NCI-H1092 treated with DMSO at 0.1 percent for 48 hours (cell line): ENCODE measurements at regions not wholly inside any gene's neighbourhood (a gene's known extent, or its start where the extent isn't known, plus 50 kb on each side); places are given as distances from the start of the nearest gene placed in this dataset.
A peak's percentile ranks its signal among the peaks of the same experiment; 100 is the strongest.

Experiments
- DNase-seq: peaks from one replicate; lab custom pipeline; 2025; lab: John Stamatoyannopoulos, UW

- no peak for DNase-seq
Measured at GRCh38 chr12:118694128-118694775, 287.1 kb upstream of the SRRM4 start.

DNA sequence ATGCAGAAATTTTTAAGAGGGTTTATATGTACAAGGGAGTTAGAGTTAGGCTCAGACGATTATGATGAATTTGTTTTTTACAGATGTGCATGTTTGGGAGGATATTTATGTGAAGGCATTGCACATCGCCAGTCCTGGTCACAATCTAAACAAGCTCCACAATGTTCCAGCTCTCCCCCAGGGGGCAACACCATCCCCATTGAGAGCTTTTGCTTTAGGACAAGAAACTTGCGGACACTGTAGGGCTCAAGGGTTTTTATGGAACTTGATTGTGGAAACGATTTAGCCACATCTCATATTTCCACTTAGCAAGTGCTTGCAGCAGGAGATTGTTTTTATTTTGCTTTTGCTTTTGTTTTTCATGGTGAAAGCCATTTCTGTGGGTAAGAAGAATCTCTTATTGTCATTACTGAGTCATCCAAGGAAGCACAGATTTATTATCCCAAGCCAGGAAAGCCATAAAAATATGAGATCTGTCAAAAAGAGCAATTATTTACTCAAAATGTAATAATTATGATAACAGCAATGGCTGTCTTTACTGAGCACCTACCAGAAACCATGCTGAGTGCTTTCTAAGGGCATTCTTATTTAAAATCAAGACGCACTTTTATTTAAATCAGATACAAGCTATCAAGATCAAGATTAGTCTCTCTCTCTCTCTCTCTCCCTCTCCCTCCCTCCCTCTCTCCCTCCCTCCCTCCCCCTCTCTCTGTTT, 276.7 kb upstream of the SRRM4 start:
- DNase-seq = no peak

GRCh38 chr12:118706437-118706836, 274.9 kb upstream of the SRRM4 start:
- no peak for DNase-seq

- no peak for DNase-seq
Measured at GRCh38 chr12:118709946-118710345, 271.4 kb upstream of the SRRM4 start.

DNA sequence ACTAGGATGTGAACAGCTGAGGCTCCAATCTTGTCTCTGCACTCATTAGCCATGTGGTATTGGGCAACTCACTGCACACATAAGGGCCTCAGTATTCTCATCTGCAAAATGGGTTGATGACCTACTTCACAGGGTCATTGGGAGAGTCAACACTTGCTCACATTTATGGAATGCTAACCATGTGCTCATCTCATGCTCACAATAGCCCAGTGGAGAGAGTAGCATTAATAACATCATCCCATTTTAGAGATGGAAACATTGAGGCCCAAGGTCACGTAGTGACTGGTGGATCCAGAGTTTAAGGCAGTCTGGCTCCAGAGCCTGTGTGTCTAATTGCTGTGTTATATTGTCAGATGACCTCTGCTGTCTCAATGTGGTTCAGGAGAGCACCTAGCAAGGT, 270.2 kb upstream of the SRRM4 start:
- DNase-seq = no peak

DNA sequence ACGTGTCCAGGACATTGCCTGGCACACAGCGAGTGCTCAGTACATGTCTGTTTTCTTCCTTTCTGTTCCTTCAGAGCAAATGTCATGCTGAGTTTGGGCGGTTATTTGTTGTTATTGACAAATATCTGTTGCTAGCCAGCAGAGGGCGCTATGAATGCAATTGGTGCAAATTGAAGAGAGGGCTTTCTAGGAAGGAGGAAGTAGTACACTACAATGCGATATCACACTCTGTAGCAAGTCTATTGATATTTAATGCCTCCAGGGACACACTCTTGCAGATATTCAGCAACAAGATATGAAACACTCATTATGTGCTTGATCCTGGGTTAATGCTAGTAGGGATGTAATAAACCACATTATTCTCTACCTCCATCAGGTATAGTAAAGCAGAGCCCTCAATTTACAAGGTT, 267.3 kb upstream of the SRRM4 start:
- peak; percentile 63 for DNase-seq

- DNase-seq = no peak
Measured at GRCh38 chr12:118714500-118714899, 266.8 kb upstream of the SRRM4 start.

- DNase-seq = no peak
Measured at GRCh38 chr12:118715647-118716046, 265.7 kb upstream of the SRRM4 start.

DNA sequence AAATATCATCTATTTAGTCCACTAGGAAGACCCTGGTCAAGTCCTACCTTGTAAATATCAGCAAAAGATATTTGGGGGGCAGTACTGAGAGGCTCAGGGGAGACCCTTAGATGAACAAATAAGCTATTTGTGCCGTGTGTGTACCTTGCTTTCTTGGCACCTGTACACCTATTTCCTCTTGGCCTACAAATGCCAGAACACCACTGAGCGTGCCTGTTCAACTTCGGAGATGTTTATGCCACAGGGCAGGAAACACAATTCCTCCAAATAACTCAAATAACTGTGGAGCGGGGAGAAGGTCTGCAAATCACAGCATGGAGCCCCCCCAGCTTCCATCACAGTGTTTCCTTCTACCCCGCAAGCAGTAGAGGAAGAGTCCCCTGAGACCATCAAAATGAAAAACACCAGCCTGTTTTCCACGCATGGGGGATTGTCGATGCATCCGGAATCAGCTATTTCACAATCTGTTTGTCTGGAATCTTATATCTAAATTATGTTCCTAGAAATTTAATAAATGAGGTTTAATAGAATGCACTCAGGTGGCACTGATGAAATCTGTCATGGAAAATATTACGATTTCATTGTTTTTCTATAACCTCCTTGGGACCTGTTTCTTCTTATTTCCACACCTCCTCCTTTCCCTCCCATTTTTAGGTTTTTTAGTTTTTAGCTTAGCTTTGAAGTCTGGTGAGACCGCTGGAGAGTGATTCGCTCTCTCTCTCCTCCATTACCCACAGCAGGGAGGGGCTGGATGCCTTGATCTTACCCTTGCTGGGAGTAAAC, 254.0 kb upstream of the SRRM4 start:
- no peak for DNase-seq

DNA sequence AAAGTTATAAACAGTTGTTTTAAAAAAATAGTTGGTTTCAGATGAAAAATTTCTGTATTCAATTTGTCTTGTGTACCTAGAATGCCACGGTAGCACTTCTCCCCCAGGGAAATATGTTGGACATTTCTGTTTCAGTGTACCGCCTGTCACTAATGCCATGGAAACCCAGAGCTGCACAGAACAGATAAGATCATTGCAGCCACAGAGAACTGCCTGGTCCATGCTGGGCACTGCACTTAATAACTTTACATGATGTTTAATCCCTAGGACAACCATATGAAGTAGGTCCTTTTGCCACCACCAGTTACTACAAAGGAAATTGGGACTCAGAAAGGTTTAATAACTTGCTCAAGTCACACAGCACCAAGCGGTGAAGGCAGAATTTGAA, 253.4 kb upstream of the SRRM4 start:
- DNase-seq = no peak

DNA sequence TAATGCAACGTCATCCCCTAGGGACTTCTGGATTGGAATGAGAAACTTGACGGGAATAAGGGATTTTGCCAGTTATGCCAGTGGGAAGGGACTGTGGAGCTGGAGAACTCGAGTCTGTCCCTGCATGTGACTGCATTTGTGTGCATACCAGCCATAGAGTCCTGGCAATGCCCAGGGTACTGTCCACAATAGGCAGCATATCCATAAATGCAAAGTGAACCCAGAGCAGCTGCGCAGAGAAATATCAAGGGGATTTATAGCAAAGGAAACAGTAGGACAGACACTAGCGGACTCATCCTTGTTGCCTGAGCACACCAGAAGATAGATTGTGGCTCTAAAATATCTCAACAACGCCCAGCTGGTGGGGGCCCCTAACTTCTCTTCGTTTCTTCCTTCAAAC, 247.1 kb upstream of the SRRM4 start:
- no peak for DNase-seq

GRCh38 chr12:118737985-118738540, 243.3 kb upstream of the SRRM4 start:
- no peak for DNase-seq

GRCh38 chr12:118741194-118741593, 240.1 kb upstream of the SRRM4 start:
- no peak for DNase-seq

DNA sequence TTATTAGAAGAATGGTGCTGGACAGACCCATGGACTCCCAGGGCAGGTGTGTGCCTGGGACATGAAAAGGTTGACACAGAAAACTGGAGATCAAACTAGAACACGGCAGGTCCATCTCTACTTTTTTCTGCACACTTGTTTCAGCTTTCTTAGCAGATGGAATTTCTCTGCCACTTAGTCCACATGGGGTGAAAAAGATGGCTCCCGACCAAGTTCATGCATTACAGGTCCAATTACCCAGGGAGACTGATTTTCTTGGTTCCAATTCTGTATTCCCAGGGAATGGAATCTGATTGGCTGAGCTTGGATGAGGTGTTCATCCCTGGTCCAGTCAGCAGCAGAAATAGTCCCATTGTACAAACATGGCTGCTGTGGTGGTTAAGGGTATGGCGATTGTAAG, 238.9 kb upstream of the SRRM4 start:
- no peak for DNase-seq

DNA sequence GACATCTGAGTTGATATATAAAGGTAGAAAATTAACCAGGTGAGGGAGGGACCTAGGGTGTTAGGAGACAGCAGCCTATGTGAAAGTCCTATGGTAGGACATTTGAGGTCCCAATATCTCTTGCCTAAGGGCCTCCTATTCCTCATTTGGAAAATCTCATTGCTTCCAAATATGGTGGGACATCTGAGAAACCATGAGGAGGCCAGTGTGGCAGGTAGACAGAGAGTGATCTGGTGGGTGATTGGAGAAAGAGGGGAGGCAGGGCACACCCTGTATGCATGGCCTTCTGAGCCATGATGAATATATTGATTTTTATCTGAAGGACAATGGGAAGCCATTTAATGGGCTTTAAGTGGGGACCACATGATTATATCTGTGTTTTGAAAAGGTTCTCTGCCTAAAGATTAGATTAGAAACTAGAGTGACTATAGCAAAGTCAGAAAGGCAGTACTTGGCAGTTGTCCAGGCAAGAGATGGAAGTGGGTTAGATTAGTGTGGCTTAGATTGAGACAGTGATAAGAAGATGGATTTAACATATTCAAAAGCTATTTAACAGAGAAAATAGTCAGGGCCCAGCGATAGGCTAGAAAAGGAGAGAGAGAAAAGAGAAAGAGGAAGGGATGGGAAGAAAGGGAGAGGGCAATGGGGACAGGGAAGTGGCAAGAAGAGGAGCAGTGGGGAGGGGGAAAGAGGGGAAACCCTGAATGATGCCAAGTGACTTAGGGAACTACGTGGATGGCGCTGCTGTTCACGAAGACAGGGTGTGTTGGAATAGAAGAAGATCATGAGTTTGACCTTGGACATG, 237.2 kb upstream of the SRRM4 start:
- peak; percentile 4 for DNase-seq

GRCh38 chr12:118746176-118746575, 235.2 kb upstream of the SRRM4 start:
- no peak for DNase-seq

DNA sequence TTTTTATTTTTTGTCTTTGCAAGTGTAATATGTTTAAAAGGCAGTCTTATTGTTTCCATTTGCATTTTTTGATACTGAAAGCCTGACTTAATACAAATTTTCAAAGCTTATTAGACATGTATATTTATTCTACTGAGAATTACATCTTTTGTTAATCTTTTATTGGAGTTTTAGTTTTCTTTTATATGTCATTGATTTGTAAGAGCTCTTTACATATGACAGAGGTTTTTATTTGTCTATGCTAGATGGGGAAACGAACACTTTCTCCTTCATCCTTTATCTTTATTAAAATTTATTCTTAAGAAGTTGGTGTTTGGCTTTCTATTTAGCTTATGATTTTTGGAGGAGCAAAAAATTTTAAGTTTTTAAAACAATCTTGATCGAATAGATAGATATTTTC, 234.4 kb upstream of the SRRM4 start:
- no peak for DNase-seq

DNA sequence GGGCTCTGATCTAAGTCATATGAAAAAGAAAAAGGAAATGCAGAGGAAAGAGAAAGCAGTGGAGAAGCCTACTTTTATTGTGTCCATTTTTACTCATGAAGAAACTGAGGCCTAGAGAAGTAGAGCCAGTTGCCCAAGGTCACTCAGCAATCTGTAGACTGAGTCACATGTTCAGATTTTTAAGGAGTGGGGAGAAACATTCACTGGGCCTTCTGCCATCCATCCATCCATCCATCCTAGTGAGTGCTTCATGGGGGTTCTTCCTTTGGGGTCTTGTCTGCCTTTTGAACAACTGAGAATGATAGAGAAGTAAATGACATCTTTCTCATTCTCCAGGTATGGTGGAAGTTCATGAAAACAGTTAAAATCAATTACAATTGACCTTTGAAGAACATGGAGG, 233.6 kb upstream of the SRRM4 start:
- DNase-seq = no peak

GRCh38 chr12:118748478-118749380, 232.6 kb upstream of the SRRM4 start:
- no peak for DNase-seq

DNA sequence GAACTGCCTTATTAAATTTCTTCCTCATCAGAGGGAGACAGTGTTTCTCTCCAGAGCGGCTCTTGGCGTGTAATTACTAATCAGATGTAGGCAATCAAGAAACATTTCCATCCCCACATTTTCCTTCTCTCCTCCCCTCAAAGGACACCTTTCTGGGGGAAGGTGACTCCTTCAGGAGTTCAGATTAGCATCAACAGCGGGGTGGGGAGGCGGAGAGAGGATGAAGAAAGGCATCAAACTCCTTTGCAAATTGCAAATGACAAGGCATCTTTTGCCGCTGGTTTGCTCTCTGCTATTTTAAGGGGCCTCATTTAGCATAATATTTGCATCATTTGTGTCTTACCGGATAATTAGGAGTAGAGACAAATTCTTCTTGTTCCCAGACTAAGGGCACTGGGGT, 231.7 kb upstream of the SRRM4 start:
- no peak for DNase-seq

DNA sequence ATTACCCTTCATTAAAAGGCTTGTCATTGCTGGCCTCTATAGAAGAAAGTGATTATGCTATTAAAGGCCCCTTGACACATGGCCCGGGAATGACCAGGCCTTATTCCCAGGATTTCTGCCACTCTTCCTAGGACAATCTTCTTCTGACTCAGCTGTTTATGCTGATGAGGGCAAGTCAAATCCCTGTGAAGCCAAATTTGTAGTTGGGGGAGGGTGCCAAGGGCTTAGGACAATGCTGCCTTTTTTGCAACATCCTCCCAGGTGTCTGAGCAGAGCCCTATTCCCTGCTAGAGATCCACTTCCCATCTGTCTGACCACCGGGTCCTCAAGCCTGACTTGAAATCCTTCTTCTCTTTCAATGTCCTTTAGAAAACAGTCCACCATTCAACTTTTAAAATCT, 230.7 kb upstream of the SRRM4 start:
- DNase-seq = no peak
